CD4-positive, alpha-beta T cell treated with Interleukin-21 for 1 hour (primary cell): ENCODE measurements at regions not wholly inside any gene's neighbourhood (a gene's known extent, or its start where the extent isn't known, plus 50 kb on each side); places are given as distances from the start of the nearest gene placed in this dataset.

Experiments
- DNase-seq: peaks from one replicate; pipeline ENCODE4 v3.0.0-alpha.2; 2020

DNA sequence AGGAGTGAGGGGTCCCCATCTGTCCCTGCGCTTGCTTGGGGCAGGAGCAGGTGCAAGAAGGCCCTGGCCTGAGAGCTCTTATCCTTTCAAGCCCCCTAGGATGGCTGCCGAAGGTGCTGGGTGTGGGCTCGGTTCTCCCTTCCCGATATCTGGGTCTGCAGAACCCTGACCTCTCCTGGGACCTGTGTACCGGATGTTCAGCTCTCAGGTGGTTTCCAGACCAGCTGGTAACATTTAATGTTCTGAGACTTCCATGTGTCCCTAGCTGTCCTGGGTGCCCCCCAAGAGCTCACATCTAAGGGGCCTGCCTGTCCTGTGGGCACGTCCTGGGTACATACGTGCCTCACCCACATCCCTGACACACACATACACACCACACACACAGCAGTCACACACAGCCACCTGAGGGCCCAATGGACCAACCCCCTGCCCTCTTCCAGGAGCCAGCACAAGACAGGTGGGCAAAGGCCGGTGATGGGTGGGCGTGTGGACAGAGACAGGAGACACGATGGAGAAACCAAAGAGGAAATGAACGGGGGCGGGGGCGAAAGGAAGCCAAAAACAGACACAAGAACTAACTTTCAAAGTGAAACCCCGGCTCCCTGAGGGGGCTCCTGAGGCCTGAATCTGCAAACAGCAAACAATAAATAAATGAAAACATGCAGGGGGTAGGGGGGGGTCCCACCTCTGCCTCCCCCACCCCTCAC, 124.3 kb downstream of the PTPRS start:
- no peak for DNase-seq

DNA sequence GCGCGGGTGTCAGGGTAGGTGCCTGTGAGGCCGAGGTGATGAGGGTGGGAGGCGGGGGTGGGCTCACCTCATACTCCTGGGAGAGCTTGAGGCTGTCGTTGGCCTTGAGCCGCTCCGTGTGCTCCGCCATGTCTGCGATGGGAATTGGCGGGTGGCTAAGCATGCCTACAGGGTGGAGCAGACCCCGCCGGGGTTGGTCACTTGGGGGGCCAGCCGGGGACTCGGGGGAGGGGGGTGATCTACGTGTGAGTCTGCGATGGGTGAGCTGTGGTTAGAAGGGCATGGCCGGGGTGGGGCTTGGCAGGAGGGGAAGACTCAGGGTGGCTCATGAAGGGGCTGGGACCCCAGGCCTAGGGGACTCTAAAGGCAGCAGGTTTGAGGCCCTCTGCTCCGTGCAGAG, 125.2 kb downstream of the PTPRS start:
- DNase-seq: no peak

DNA sequence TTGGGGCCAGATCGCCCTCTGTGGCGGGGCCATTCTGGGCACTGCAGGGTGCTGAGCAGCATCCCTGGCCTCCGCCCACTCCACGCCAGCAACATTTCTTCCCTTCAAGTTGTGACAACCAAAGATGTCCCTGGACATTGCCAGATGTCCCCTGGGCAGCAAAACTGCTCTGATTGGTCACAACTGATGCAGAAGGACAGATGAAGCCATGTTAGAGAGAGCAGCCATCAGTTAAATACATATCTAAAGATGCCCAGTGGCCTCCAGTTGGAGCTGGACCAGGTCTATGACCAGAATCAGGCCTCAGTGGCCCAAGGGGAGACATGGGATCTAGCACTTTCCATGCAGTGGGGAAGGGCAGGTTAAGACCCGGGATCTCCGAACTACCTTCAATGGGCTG, 125.7 kb downstream of the PTPRS start:
- DNase-seq: no peak

DNA sequence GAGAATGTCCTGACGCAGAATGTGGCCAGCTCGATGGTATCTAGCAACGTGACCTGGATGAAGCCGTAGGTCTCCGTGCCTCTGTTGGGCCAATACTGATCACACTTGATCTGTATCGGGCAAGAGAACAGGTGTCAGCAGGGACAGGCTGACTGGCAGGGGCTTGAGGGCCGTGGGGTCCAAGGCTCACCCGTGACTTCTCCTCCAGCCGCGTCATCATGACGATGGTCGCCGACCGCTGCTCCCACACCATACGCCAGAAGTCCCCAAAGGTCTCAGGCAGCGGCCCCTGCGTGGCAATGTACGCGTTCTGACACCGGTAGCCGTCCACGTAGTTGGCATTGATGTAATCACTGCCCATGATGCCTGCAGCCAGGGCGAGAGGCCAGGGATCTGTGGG, 126.2 kb downstream of the PTPRS start:
- no peak for DNase-seq

DNA sequence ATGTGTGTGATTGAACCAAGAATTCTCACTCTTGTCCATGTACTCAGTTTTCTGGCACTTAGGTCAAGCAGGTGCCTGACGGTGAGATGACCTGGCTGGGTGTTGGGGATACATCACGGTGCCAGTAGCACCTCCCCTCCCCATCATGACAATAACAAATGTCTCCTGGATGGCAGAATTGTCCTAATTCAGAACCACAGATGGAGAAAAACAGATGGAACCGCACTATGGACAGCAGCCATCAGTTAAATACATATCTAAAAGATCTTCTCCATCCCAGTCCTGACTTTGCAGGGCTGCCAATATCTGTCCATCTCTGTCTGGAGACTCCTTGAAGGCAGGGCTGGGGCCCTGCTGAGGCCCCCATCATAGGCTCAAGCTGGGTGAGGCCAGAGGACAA, 126.9 kb downstream of the PTPRS start:
- no peak for DNase-seq

DNA sequence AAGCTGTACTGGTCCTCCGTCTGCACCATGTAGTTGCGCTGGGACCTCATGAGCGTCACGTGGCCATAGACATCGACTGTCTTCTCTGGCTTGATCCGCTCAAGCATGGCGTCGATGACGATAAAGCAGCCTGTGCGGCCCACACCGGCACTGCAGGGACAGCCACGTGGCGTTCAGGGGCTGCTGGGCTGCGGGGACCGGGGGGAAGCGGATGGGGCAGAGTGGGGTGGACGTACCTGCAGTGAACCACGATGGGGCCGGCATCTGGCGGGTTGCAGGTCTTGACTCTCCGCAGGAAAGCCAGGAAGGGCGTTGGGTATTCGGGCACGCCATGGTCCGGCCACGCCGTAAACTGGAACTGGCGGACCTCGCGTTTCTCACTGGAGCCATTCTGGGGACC, 128.5 kb downstream of the PTPRS start:
- no peak for DNase-seq

DNA sequence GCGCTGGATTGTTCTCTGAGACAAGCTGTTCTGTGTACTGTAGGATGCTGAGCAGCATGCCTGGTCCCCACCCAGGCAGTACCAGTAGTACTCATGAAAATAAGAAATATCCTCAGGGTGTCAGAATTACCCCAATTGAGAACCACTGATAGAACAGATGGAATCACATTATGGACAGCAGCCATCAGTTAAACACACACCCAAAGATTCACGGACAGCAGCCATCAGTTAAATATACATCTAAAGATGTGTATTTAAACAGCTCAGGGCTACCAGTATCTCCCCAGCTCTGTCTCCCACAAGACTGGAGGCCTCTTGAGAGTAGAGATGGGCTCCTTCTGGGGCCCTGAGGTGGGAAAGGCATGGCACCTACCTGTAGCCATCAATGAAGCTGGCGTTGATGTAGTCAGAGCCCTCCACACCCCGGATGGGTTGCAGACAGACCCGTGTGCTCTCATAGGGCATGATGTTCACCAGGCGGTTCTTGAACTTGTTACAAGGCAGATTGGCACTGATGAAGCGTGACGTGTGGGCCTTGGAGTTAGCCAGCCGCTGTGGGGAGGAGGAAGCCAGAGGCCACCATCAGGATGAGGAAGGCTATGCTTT, 129.3 kb downstream of the PTPRS start:
- DNase-seq: no peak

DNA sequence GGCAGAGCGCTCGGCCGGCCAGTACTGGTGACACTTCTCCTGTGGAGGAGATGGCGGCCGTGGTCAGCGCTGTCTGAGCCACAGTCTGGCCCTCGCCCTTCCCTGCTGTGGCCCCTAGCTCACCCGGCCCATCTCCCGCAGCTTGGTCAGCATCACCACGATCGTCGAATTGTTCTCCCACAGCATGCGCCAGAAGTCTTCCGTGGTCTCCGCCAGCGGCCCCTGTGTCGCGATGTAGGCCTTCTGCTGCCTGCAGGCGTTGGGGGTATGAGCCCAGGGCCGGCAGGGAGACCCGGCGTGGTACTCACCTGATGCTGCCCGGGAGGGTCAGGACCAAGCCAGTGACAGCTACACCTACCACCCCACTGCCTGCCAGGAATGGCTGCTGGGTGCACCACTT, 130.1 kb downstream of the PTPRS start:
- DNase-seq: no peak

DNA sequence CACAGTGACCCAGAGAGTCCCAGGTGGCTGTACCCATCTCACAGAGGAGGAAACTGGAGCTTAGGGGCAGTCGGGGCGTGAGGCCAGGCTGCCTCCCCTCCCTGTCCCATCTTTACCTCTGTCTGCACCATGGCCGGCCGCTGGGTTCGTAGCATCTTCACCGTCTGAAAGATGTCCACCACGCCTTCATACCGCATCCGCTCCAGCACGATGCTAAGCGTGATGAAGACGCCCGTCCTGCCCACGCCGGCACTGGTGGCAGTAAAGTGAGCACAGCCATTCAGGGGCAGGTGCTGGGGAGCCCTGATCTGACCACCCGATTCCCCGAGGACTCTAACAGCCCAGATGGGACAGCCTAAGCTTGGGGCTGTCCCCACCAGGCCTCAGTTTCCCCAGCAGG, 132.8 kb downstream of the PTPRS start:
- DNase-seq: no peak

DNA sequence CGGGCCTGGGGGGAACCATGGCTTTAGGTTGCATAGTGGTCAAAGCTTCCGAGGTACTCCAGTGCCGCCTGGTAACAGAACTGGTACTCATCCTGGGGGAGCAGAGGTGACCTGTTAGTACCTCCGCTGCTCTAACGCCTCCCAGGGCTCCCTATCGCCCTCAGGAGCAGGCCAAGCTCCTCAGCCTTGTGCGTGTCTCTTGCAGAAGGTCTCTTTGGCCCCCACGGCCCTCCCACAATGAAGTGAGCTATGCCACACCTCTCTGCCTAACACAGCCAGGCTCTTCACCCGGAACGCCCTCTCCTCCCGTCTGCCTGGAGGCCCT, 133.9 kb downstream of the PTPRS start:
- DNase-seq: no peak

DNA sequence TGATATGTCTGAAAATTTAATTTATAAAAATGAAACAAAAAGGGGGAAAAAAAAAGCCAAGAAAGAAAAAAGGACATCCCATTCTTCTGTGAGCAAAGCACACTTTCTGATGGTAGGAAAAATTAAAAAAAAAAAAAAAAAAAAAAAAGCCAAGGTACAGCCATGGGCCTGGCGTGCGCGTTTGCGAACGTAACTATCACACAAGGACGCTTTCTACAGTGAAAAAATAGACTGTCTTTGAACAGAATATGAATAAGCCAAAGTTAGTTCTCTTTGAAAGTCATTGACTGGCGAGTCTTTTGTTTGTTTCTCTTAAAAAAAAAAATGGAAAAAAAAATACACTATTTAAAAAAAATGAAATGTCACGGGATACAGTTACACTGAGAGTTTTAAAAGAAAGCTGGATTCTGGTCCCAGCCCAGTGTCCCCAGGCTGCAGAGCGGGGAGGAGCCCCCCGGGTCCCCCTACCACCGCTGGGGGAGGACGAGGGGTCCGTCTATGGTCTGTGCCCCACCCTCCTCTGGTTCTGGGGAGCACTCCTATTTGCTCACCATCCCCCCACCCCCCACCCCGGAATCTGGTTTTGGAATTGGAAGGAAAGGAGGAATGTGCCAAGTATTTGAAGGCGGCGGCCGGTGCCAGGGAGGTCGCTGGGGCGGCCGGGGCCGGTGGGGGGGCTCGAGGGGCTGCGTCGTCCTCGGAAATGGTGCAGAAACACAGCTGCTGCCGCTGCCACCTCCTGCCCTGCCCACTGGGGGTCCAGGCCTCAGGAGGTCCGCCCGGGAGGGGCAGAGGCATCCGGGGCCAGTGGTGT, 134.5 kb downstream of the PTPRS start:
- no peak for DNase-seq

DNA sequence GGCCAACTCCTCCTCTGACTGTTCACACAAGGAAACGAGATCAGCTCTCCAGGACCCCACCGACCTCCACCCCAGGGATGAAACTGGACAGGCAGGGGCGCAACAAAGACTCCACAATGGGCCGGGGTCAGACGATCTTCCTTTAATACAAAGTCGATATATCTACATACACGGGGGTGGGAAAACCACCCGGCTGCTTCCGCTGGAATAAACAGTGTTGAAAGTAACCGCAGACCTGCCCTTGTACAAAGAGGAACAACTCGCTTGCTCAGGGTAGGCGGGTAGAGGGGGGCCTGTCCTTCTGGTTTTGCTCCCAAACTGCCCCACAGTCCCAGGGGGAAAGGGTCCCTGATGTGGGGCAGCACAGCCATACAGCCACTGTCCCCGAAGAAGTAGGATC, 135.2 kb downstream of the PTPRS start:
- DNase-seq: peak; percentile 5

DNA sequence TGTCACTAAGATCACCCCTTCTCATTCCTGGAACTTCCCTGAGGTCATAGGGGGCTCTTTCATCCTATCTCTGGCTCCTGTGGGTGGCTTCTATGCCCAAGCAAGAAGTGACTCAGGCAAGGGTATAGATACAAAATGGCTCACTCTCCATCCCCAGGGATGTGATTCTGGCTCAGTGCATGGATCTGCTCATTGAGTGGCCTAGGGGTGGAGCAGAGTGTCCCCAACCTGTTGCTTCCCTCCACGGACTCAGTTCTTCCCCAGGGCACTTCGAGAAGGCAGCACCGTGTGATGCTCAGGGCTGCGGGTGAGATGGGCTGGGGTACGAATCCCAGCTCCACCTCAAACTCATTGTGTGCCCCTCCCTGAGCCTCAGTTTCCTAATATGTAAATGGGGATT, 136.4 kb downstream of the PTPRS start:
- no peak for DNase-seq
